Neural progenitor cell (in vitro differentiated cells): ENCODE measurements at regions not wholly inside any gene's neighbourhood (a gene's known extent, or its start where the extent isn't known, plus 50 kb on each side); places are given as distances from the start of the nearest gene placed in this dataset.
A peak's percentile ranks its signal among the peaks of the same experiment; 100 is the strongest.

Experiments used
- DNase-seq: peaks from one replicate; pipeline ENCODE4 v3.0.0-alpha.2; 2016; ENCODE audit warnings: low spot score
- H2AFZ ChIP-seq: fragments of 200-600 bp; sonication (generic); replicated peaks from 2 replicates; pipeline ENCODE4 v1.6.1; 2016; ENCODE audit warnings: antibody characterized with exemption
- H3F3A ChIP-seq: fragments of 200-600 bp; sonication (generic); 2 replicates; pipeline ENCODE4 v1.6.1; 2016; ENCODE audit warnings: antibody characterized with exemption, low read depth
- H3K27ac ChIP-seq: fragments of 200-600 bp; sonication (generic); 2 replicates; pipeline ENCODE4 v1.5.1; 2016; ENCODE audit warnings: mild to moderate bottlenecking
- H3K27me3 ChIP-seq: fragments of 200-600 bp; sonication (generic); 2 replicates; pipeline ENCODE4 v1.6.1; 2016; ENCODE audit warnings: mild to moderate bottlenecking, moderate library complexity
- H3K36me3 ChIP-seq: fragments of 200-600 bp; sonication (generic); 2 replicates; pipeline ENCODE4 v1.5.1; 2016
- H3K4me1 ChIP-seq: fragments of 200-600 bp; sonication (generic); 2 replicates; pipeline ENCODE4 v1.6.1; 2016; ENCODE audit warnings: mixed run types
- H3K4me2 ChIP-seq: fragments of 200-600 bp; sonication (generic); 2 replicates; pipeline ENCODE4 v1.6.1; 2016
- H3K4me3 ChIP-seq: fragments of 200-600 bp; sonication (generic); 2 replicates; pipeline ENCODE4 v1.5.1; 2016
- H3K79me2 ChIP-seq: fragments of 200-600 bp; sonication (generic); 2 replicates; pipeline ENCODE4 v1.6.1; 2016; ENCODE audit warnings: low read depth
- H3K9ac ChIP-seq: fragments of 200-600 bp; sonication (generic); 2 replicates; pipeline ENCODE4 v1.6.1; 2016
- H3K9me3 ChIP-seq: fragments of 200-600 bp; sonication (generic); 2 replicates; pipeline ENCODE4 v1.5.1; 2016; ENCODE audit warnings: low read depth
- H4K20me1 ChIP-seq: fragments of 200-600 bp; sonication (generic); 2 replicates; pipeline ENCODE4 v1.6.1; 2016; ENCODE audit warnings: low read depth
- H3K27ac Mint-ChIP-seq: 3 replicates; pipeline ENCODE4 v1.8.0; 2021; ENCODE audit warnings: mixed read lengths
- H3K27me3 Mint-ChIP-seq: 2 replicates; pipeline ENCODE4 v1.8.0; 2022; ENCODE audit warnings: low read depth, mild to moderate bottlenecking, inconsistent platforms, moderate library complexity, mixed read lengths; ENCODE audit not compliant: insufficient read depth
- H3K36me3 Mint-ChIP-seq: 3 replicates; pipeline ENCODE4 v1.8.0; 2021; ENCODE audit warnings: mixed read lengths
- H3K4me1 Mint-ChIP-seq: 3 replicates; pipeline ENCODE4 v1.8.0; 2021; ENCODE audit warnings: mixed read lengths
- H3K4me3 Mint-ChIP-seq: 3 replicates; pipeline ENCODE4 v1.8.0; 2021; ENCODE audit warnings: mild to moderate bottlenecking, moderate library complexity, mixed read lengths
- H3K9me3 Mint-ChIP-seq: 3 replicates; pipeline ENCODE4 v1.8.0; 2020; ENCODE audit warnings: mixed read lengths
- EZH2 ChIP-seq: fragments of 200-600 bp; sonication (generic); IDR thresholded peaks from 2 replicates; pipeline ENCODE4 v1.6.1; 2017; ENCODE audit warnings: antibody characterized with exemption, mild to moderate bottlenecking, moderate library complexity
- EZH2phosphoT487 ChIP-seq: fragments of 200-600 bp; sonication (generic); IDR thresholded peaks from 2 replicates; pipeline ENCODE4 v1.6.1; 2017; ENCODE audit warnings: antibody characterized with exemption
- TF ChIP-seq, protein P1 (sequence below): fragments of 200-600 bp; sonication (generic); IDR thresholded peaks from 2 replicates; pipeline ENCODE4 v1.5.1; 2017; ENCODE audit warnings: antibody characterized with exemption, mild to moderate bottlenecking

- Mint-ChIP-seq H3K27me3 (peaks cover 3% of the 10 kb centered on the region), H3K36me3 (no peaks in the 10 kb centered on the region), H3K4me3 (no peak overlapping the region), H3K9me3 (no peaks in the 10 kb centered on the region), H3K4me1 (peaks cover 8% of the 10 kb centered on the region), H3K27ac (peak overlapping the region; percentile 28)
- no peak overlapping the region for H3K27ac ChIP-seq
- H3K79me2 ChIP-seq, result no peaks in the 10 kb centered on the region
- no peak overlapping the region for H3K4me3 ChIP-seq
- H2AFZ ChIP-seq, result no peak overlapping the region
- H3K9me3 ChIP-seq, result no peaks in the 10 kb centered on the region
- peaks cover 5% of the 10 kb centered on the region for H3K4me1 ChIP-seq
- H3K4me2 ChIP-seq, result no peak overlapping the region
- no peaks in the 10 kb centered on the region for H3K36me3 ChIP-seq
- no peak for DNase-seq
- TF ChIP-seq EZH2phosphoT487 (no peak), EZH2 (no peak)
- TF ChIP-seq, protein P1, sequence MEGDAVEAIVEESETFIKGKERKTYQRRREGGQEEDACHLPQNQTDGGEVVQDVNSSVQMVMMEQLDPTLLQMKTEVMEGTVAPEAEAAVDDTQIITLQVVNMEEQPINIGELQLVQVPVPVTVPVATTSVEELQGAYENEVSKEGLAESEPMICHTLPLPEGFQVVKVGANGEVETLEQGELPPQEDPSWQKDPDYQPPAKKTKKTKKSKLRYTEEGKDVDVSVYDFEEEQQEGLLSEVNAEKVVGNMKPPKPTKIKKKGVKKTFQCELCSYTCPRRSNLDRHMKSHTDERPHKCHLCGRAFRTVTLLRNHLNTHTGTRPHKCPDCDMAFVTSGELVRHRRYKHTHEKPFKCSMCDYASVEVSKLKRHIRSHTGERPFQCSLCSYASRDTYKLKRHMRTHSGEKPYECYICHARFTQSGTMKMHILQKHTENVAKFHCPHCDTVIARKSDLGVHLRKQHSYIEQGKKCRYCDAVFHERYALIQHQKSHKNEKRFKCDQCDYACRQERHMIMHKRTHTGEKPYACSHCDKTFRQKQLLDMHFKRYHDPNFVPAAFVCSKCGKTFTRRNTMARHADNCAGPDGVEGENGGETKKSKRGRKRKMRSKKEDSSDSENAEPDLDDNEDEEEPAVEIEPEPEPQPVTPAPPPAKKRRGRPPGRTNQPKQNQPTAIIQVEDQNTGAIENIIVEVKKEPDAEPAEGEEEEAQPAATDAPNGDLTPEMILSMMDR, result no peak
- H4K20me1 ChIP-seq, result no peaks in the 10 kb centered on the region
- no peaks in the 10 kb centered on the region for H3F3A ChIP-seq
- no peaks in the 10 kb centered on the region for H3K27me3 ChIP-seq
- H3K9ac ChIP-seq, result no peak overlapping the region
Measured at GRCh38 chr6:15046751-15047150, 199.1 kb upstream of the JARID2 start.

DNA sequence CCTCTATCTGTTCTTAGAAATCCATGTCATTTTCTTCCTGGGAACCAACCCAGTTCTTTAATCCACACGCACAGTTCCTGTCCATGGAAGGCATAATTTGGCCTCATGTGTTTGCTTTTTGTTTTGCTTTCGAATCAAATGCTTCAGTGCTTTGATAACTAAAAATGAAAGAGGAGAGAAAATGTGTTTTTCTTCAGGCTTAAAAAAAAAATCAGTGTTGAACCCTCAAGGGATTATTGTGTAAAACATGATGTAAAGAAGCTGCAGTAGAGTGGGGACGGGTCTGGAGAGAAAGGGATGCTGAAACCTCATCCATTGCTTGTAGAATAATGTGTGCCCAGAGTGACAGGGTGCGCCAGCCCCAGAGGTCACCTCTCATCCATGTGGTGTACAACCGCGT lies 197.5 kb upstream of the JARID2 start:
- Histone ChIP-seq H3F3A (no peaks in the 10 kb centered on the region), H3K27me3 (no peaks in the 10 kb centered on the region), H3K27ac (no peak overlapping the region), H3K36me3 (no peaks in the 10 kb centered on the region), H4K20me1 (no peaks in the 10 kb centered on the region), H3K4me1 (peaks cover 5% of the 10 kb centered on the region), H3K4me2 (no peak overlapping the region), H3K9me3 (no peaks in the 10 kb centered on the region), H3K9ac (no peak overlapping the region), H2AFZ (no peak overlapping the region), H3K79me2 (no peaks in the 10 kb centered on the region), H3K4me3 (no peak overlapping the region)
- no peak overlapping the region for H3K27ac Mint-ChIP-seq
- peaks cover 3% of the 10 kb centered on the region for H3K27me3 Mint-ChIP-seq
- TF ChIP-seq, protein P1, result no peak
- TF ChIP-seq EZH2 (no peak), EZH2phosphoT487 (no peak)
- no peak overlapping the region for H3K4me3 Mint-ChIP-seq
- DNase-seq, result no peak
- peaks cover 8% of the 10 kb centered on the region for H3K4me1 Mint-ChIP-seq
- no peaks in the 10 kb centered on the region for H3K9me3 Mint-ChIP-seq
- H3K36me3 Mint-ChIP-seq, result no peaks in the 10 kb centered on the region

DNA sequence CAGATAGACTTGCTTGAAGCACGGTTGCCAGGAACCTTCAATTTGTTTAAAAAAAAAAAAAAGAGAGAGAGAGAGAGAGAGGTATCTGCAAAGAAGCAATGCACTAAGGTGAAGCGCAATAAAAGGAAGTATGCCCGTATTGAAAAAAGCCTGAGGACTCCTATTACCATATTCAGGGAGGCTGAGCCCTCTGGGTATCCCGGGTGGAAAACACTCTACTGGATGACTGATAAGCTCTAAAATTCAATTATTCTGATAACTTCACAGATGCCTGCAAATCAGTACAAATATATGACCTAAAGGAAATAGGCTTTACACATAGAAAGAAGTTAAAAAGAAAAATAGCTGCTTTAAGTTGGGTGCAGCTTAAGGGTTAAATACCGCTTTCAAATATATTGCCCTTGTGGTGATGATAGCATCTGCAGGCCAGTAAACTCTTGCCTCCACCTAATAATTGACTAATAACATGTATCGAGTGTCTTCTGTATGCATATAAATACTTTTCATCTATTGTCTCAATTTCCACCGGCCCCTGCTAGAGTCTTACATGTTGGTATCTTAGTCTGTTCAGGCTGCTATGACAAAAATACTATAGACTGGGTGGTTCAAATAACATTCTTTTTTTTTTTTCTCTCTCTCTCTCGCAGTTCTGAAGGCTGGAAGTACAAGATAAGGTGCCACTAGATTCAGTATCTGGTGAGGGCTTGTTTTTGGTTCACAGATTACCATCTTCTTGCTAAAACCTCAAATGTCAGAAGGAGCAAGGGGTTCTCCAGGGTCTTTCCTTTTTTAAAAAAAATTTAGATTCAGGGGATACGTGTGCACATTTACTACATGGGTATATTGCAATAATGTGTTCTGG lies 187.4 kb upstream of the JARID2 start:
- H3K27me3 ChIP-seq, result no peaks in the 10 kb centered on the region
- peaks cover 9% of the 10 kb centered on the region for H3K27me3 Mint-ChIP-seq
- no peaks in the 10 kb centered on the region for H3K36me3 ChIP-seq
- H4K20me1 ChIP-seq, result no peaks in the 10 kb centered on the region
- H3K36me3 Mint-ChIP-seq, result no peaks in the 10 kb centered on the region
- H3K9ac ChIP-seq, result no peak overlapping the region
- no peak overlapping the region for H3K27ac ChIP-seq
- H3K4me2 ChIP-seq, result no peak overlapping the region
- no peaks in the 10 kb centered on the region for H3K9me3 ChIP-seq
- DNase-seq, result no peak
- peaks cover 5% of the 10 kb centered on the region for H3K4me1 Mint-ChIP-seq
- peaks cover 6% of the 10 kb centered on the region for H3F3A ChIP-seq
- H3K27ac Mint-ChIP-seq, result no peak overlapping the region
- peaks cover 2% of the 10 kb centered on the region for H3K9me3 Mint-ChIP-seq
- H3K4me3 Mint-ChIP-seq, result no peak overlapping the region
- TF ChIP-seq EZH2 (no peak), EZH2phosphoT487 (no peak)
- TF ChIP-seq, protein P1, result peak; percentile 16
- H3K4me1 ChIP-seq, result peaks cover 8% of the 10 kb centered on the region
- no peak overlapping the region for H2AFZ ChIP-seq
- H3K4me3 ChIP-seq, result no peak overlapping the region
- no peaks in the 10 kb centered on the region for H3K79me2 ChIP-seq
